Spinal cord (tissue), 9 donors: ENCODE measurements at regions not wholly inside any gene's neighbourhood (a gene's known extent, or its start where the extent isn't known, plus 50 kb on each side); places are given as distances from the start of the nearest gene placed in this dataset.

Source experiments
- DNase-seq, 6 donors: peaks; one replicate each; pipeline versions ENCODE4 v3.0.0 to v3.0.0-alpha.2; 2013 to 2015; ENCODE audit warnings: low spot score in 6 of 6, low read depth in 4 of 6
- H3K27ac ChIP-seq: one replicate; pipeline ENCODE4 v1.5.1; 2013; ENCODE audit warnings: low read depth, low read length, control low read depth
- H3K27me3 ChIP-seq: one replicate; pipeline ENCODE4 v1.6.1; 2013; ENCODE audit warnings: low read length; ENCODE audit not compliant: control insufficient read depth, insufficient read depth
- H3K36me3 ChIP-seq: one replicate; pipeline ENCODE4 v1.6.1; 2013; ENCODE audit warnings: low read length; ENCODE audit not compliant: control insufficient read depth, insufficient read depth
- H3K4me1 ChIP-seq: one replicate; pipeline ENCODE4 v1.6.1; 2013; ENCODE audit warnings: low read length; ENCODE audit not compliant: control insufficient read depth, insufficient read depth
- H3K4me3 ChIP-seq: one replicate; pipeline ENCODE4 v1.5.1; 2013; ENCODE audit warnings: low read depth, low read length, control low read depth
- H3K9me3 ChIP-seq: one replicate; pipeline ENCODE4 v1.6.1; 2013; ENCODE audit warnings: low read length; ENCODE audit not compliant: control insufficient read depth, insufficient read depth
- WGBS: methylation state at CpG from one replicate; pipeline ENCODE4 v1.1.5; 2013; ENCODE audit warnings: missing lambda C conversion rate; ENCODE audit not compliant: insufficient coverage; 5-methylcytosine and 5-hydroxymethylcytosine counted together
- donor health status: healthy.

- Histone ChIP-seq H3K9me3 (no peaks in the 10 kb centered on the region), H3K36me3 (no peaks in the 10 kb centered on the region), H3K27ac (no peak overlapping the region), H3K4me1 (no peaks in the 10 kb centered on the region), H3K27me3 (no peaks in the 10 kb centered on the region), H3K4me3 (no peak overlapping the region)
- WGBS = 79% methylated on average over 2 of the region's 2 CpGs
- DNase-seq = no peak
Measured at GRCh38 chr13:74662905-74663304, 528.7 kb upstream of the KLF12 start.

- no peak overlapping the region for H3K27ac ChIP-seq
- no peaks in the 10 kb centered on the region for H3K4me1 ChIP-seq
- H3K9me3 ChIP-seq = no peaks in the 10 kb centered on the region
- WGBS = no CpG with 5 or more reads among the region's 2 CpGs
- no peaks in the 10 kb centered on the region for H3K27me3 ChIP-seq
- no peak for DNase-seq
- no peak overlapping the region for H3K4me3 ChIP-seq
- H3K36me3 ChIP-seq = no peaks in the 10 kb centered on the region
Measured at GRCh38 chr13:74661851-74662250, 527.6 kb upstream of the KLF12 start.

DNA sequence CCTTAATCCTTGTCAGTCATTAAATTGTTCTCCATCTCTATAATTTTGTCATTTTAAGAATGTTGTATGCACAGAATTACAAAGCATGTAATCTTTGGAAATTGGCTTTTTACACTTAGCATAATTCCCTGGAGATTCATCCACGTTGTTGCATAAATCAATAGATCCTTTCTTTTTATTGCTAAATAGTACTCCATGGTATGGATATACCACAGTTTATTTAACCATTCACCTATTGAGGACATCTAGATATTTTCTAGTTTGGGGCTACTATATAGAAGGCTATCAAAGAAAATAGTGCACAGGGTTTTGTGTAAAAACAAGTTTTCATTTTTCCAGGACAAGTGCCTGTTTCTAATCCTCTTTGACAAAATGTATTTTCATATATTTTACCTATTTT, 523.6 kb upstream of the KLF12 start:
- WGBS = no CpG with 5 or more reads among the region's 1 CpG
- H3K27me3 ChIP-seq = no peaks in the 10 kb centered on the region
- DNase-seq = no peak
- no peaks in the 10 kb centered on the region for H3K36me3 ChIP-seq
- H3K4me3 ChIP-seq = no peak overlapping the region
- no peaks in the 10 kb centered on the region for H3K9me3 ChIP-seq
- no peak overlapping the region for H3K27ac ChIP-seq
- H3K4me1 ChIP-seq = no peaks in the 10 kb centered on the region

- H3K4me1 ChIP-seq = no peaks in the 10 kb centered on the region
- no peaks in the 10 kb centered on the region for H3K36me3 ChIP-seq
- DNase-seq = peak in 2 of 6 donors; percentile 10 to 25
- WGBS = no CpG with 5 or more reads among the region's 1 CpG
- no peak overlapping the region for H3K27ac ChIP-seq
- no peaks in the 10 kb centered on the region for H3K9me3 ChIP-seq
- H3K27me3 ChIP-seq = no peaks in the 10 kb centered on the region
- H3K4me3 ChIP-seq = no peak overlapping the region
Measured at GRCh38 chr13:74651121-74651520, 516.9 kb upstream of the KLF12 start.

GRCh38 chr13:74647991-74648390, 513.8 kb upstream of the KLF12 start:
- no peaks in the 10 kb centered on the region for H3K27me3 ChIP-seq
- no peaks in the 10 kb centered on the region for H3K36me3 ChIP-seq
- no peaks in the 10 kb centered on the region for H3K4me1 ChIP-seq
- 94% methylated on average over 2 of the region's 2 CpGs for WGBS
- H3K9me3 ChIP-seq = no peaks in the 10 kb centered on the region
- no peak overlapping the region for H3K4me3 ChIP-seq
- H3K27ac ChIP-seq = no peak overlapping the region
- DNase-seq = no peak

GRCh38 chr13:74647211-74647610, 513.0 kb upstream of the KLF12 start:
- Histone ChIP-seq H3K4me3 (no peak overlapping the region), H3K4me1 (no peaks in the 10 kb centered on the region), H3K36me3 (no peaks in the 10 kb centered on the region), H3K27me3 (no peaks in the 10 kb centered on the region), H3K27ac (no peak overlapping the region), H3K9me3 (no peaks in the 10 kb centered on the region)
- no CpG with 5 or more reads among the region's 2 CpGs for WGBS
- no peak for DNase-seq

DNA sequence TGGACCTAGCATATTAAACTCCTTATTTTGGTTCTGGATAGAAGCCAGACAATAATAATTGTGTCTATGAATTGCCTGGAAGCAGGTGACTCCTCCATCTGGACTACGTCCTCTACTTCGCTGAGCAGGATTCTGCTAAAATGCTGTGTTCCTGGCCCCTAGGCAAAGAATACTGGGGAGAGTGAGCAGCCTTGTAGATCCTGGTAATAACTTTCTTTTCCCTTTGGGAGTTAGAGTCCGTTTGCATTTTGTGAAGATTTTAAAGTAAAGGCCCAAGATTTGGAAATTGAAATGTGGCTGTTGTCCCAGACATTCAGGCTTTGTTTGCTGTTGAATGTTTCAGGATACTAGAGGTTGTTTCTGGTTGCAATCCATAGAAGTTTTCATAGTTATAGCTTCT, 511.9 kb upstream of the KLF12 start:
- no peaks in the 10 kb centered on the region for H3K27me3 ChIP-seq
- DNase-seq = no peak
- no peak overlapping the region for H3K4me3 ChIP-seq

GRCh38 chr13:74645586-74645985, 511.4 kb upstream of the KLF12 start:
- H3K27ac ChIP-seq = no peak overlapping the region
- H3K27me3 ChIP-seq = no peaks in the 10 kb centered on the region
- no peaks in the 10 kb centered on the region for H3K4me1 ChIP-seq
- no peaks in the 10 kb centered on the region for H3K9me3 ChIP-seq
- no peak overlapping the region for H3K4me3 ChIP-seq
- no peak for DNase-seq
- H3K36me3 ChIP-seq = no peaks in the 10 kb centered on the region

More for the DNA sequence above, 511.9 kb upstream of the KLF12 start:
- H3K9me3 ChIP-seq = no peaks in the 10 kb centered on the region
- H3K27ac ChIP-seq = no peak overlapping the region
- no peaks in the 10 kb centered on the region for H3K4me1 ChIP-seq
- H3K36me3 ChIP-seq = no peaks in the 10 kb centered on the region
- WGBS = no CpG with 5 or more reads among the region's 3 CpGs

- Histone ChIP-seq H3K4me3 (no peak overlapping the region), H3K4me1 (no peaks in the 10 kb centered on the region), H3K36me3 (no peaks in the 10 kb centered on the region), H3K27me3 (no peaks in the 10 kb centered on the region), H3K9me3 (no peaks in the 10 kb centered on the region), H3K27ac (no peak overlapping the region)
- no peak for DNase-seq
- 80% methylated on average over 1 of the region's 1 CpG for WGBS
Measured at GRCh38 chr13:74644229-74644628, 510.0 kb upstream of the KLF12 start.

DNA sequence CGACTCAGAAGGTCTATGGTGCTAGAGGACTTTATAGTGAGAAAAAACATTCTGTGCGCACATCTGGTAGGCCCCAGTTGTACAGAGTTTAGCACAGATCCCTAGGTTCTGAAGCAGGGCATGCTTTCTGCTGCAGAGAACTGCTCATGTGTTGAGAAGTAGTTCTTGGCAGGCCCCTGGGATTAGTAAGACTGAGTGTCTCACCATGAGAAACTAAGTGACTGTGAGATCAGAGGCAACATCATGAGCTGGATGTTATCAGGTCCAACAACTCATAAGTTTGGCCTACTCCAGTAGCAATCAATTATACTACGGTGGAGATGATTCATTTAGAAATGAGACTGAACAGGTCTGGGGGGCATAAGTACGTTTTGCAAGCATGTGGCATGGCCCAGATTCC, 507.4 kb upstream of the KLF12 start:
- Histone ChIP-seq H3K9me3 (no peaks in the 10 kb centered on the region), H3K4me3 (no peak overlapping the region)
- 100% methylated on average over 1 of the region's 4 CpGs for WGBS

More for the DNA sequence above, 507.4 kb upstream of the KLF12 start:
- DNase-seq = no peak
- H3K27ac ChIP-seq = no peak overlapping the region
- no peaks in the 10 kb centered on the region for H3K27me3 ChIP-seq
- H3K36me3 ChIP-seq = no peaks in the 10 kb centered on the region
- no peaks in the 10 kb centered on the region for H3K4me1 ChIP-seq
